Endothelial cell of hepatic sinusoid (primary cell): ENCODE measurements at regions not wholly inside any gene's neighbourhood (a gene's known extent, or its start where the extent isn't known, plus 50 kb on each side); places are given as distances from the start of the nearest gene placed in this dataset.

Experiments
- in situ Hi-C: cut with HindIII; loops from 2 replicates; pipeline ENCODE4 v1.10.0; 2017; ENCODE audit warnings: low sequenced_read_pairs

- in situ Hi-C loops = loop anchor here (25.0 kb wide), 1 partner anchor 381 kb away; no protein-coding TSS in a partner anchor
Observed at GRCh38 chr15:56868170-56868569, 50.3 kb upstream of the TCF12 start.

GRCh38 chr15:56866803-56867202, 51.6 kb upstream of the TCF12 start:
- in situ Hi-C loops = loop anchor here (25.0 kb wide), 1 partner anchor 380 kb away; no protein-coding TSS in a partner anchor

- in situ Hi-C loops = loop anchor here (25.0 kb wide), 1 partner anchor 371 kb away; no protein-coding TSS in a partner anchor
Observed at GRCh38 chr15:56857828-56858227, 60.6 kb upstream of the TCF12 start.

- in situ Hi-C loops = loop anchor here (25.0 kb wide), 1 partner anchor 370 kb away; no protein-coding TSS in a partner anchor
Observed at GRCh38 chr15:56856934-56857333, 61.5 kb upstream of the TCF12 start.

- in situ Hi-C loops = no loop called here
Observed at GRCh38 chr15:56844892-56845291, 73.6 kb upstream of the TCF12 start.

- in situ Hi-C loops = no loop called here
Observed at GRCh38 chr15:56844471-56844870, 74.0 kb upstream of the TCF12 start.

GRCh38 chr15:56839641-56840040, 78.8 kb upstream of the TCF12 start:
- in situ Hi-C loops = no loop called here

GRCh38 chr15:56839099-56839498, 79.3 kb upstream of the TCF12 start:
- in situ Hi-C loops = no loop called here

GRCh38 chr15:56838085-56838484, 80.4 kb upstream of the TCF12 start:
- in situ Hi-C loops = no loop called here

- in situ Hi-C loops = no loop called here
Observed at GRCh38 chr15:56837273-56837672, 81.2 kb upstream of the TCF12 start.

- in situ Hi-C loops = no loop called here
Observed at GRCh38 chr15:56835718-56836171, 82.7 kb upstream of the TCF12 start.

- in situ Hi-C loops = no loop called here
Observed at GRCh38 chr15:56832125-56832524, 86.3 kb upstream of the TCF12 start.

- in situ Hi-C loops = no loop called here
Observed at GRCh38 chr15:56831467-56832005, 86.9 kb upstream of the TCF12 start.

- in situ Hi-C loops = no loop called here
Observed at GRCh38 chr15:56824175-56824574, 90.9 kb upstream of the ZNF280D start.

GRCh38 chr15:56821721-56822425, 88.6 kb upstream of the ZNF280D start:
- in situ Hi-C loops = no loop called here

- in situ Hi-C loops = no loop called here
Observed at GRCh38 chr15:56820333-56820732, 87.0 kb upstream of the ZNF280D start.

- in situ Hi-C loops = loop anchor here (5.0 kb wide), 1 partner anchor 75 kb away; no protein-coding TSS in a partner anchor
Observed at GRCh38 chr15:56817321-56818080, 84.2 kb upstream of the ZNF280D start.

- in situ Hi-C loops = loop anchor here (5.0 kb wide), 1 partner anchor 76 kb away; no protein-coding TSS in a partner anchor
Observed at GRCh38 chr15:56816781-56817180, 83.5 kb upstream of the ZNF280D start.

- in situ Hi-C loops = loop anchor here (5.0 kb wide), 1 partner anchor 77 kb away; no protein-coding TSS in a partner anchor
Observed at GRCh38 chr15:56815247-56815646, 81.9 kb upstream of the ZNF280D start.

- in situ Hi-C loops = no loop called here
Observed at GRCh38 chr15:56814429-56814828, 81.1 kb upstream of the ZNF280D start.

- in situ Hi-C loops = no loop called here
Observed at GRCh38 chr15:56813995-56814394, 80.7 kb upstream of the ZNF280D start.
